ENCODE measurements at regions not wholly inside any gene's neighbourhood (a gene's known extent, or its start where the extent isn't known, plus 50 kb on each side); places are given as distances from the start of the nearest gene placed in this dataset.

DNA sequence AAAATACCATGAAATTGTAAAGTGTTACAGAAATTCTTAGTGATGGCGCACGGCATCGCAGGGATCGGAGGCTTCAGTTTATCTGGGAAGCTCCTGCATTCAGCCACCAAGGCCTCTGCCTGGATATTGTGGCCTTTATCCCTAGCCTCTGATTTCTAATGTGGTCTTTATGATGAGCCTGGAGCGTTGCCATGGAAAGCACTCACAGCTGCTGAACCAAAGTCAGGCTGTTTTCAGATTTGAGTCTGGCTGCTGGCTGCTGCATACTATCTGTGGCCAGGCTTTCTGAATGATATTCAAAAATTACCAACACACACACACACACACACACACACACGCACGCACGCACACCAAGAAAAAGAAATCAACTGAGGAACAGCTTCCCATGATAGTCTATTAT is 101.1 kb upstream of the ZNF366 start:
- no peak overlapping the region for H3K4me3 ChIP-seq

GRCh38 chr5:72607381-72607780 is 100.2 kb upstream of the ZNF366 start:
- Histone ChIP-seq H3K9me3 (no peaks in the 10 kb centered on the region), H3K27me3 (no peaks in the 10 kb centered on the region), H3K27ac (no peak overlapping the region), H3K4me3 (no peak overlapping the region), H3K4me1 (peaks cover 0 to 13% of the 10 kb centered on the region in 2 donors), H3K36me3 (no peaks in the 10 kb centered on the region)
- no peak for DNase-seq (ENCODE audit: low spot score)
- no peak for TF ChIP-seq CTCF (IDR thresholded peaks at IDR 0.05)

More for the DNA sequence above, 101.1 kb upstream of the ZNF366 start:
- H3K9me3 ChIP-seq: no peaks in the 10 kb centered on the region
- no peak for TF ChIP-seq CTCF (IDR thresholded peaks at IDR 0.05)
- H3K36me3 ChIP-seq: no peaks in the 10 kb centered on the region
- H3K4me1 ChIP-seq: peaks cover 0 to 13% of the 10 kb centered on the region in 2 donors
- no peak overlapping the region for H3K27ac ChIP-seq
- DNase-seq (ENCODE audit: low spot score): no peak
- no peaks in the 10 kb centered on the region for H3K27me3 ChIP-seq

DNA sequence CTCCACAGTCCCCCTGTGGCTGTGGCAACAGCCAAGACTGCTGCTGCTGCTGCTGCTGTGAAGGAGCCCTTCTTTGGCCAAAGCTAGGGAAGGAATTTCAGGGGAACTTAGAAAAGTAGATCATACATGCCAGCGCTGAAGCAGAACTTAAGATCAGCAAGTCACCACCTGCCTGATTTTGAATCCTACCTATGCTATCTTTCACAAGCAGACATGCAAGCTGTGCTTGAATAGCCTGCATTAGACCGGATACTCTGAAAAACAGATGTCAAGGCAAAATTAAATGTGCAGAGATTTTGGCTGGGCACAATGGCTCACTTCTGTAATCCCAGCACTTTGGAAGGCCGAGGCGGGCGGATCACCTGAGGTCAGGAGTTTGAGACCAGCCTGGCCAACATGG is 99.3 kb upstream of the ZNF366 start:
- Histone ChIP-seq H3K27me3 (no peaks in the 10 kb centered on the region), H3K27ac (no peak overlapping the region), H3K36me3 (no peaks in the 10 kb centered on the region), H3K9me3 (no peaks in the 10 kb centered on the region), H3K4me1 (peaks cover 0 to 13% of the 10 kb centered on the region in 2 donors), H3K4me3 (no peak overlapping the region)
- DNase-seq (ENCODE audit: low spot score): no peak
- TF ChIP-seq CTCF (IDR thresholded peaks at IDR 0.05): no peak

DNA sequence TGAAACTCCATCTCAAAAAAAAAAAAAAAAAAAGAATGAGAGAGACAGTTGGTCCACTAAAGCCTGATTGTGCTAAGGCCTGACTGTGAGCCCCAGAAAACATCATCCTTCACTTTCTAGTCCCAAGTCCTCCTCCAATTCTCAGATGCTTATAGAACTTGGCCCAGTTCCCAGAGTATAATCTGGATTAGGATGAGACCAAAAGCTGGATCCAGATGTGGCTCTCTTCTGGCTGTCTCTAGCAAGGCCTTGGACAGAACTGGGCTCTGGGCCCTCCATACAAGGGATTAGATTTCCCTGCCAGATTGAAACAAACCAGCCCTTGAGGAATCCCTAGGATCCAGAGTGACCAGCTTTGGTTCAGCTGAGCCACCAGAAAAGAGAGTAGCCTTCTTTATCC is 98.4 kb upstream of the ZNF366 start:
- Histone ChIP-seq H3K9me3 (no peaks in the 10 kb centered on the region), H3K4me3 (no peak overlapping the region), H3K36me3 (no peaks in the 10 kb centered on the region), H3K27ac (no peak overlapping the region), H3K27me3 (no peaks in the 10 kb centered on the region), H3K4me1 (peaks cover 0 to 5% of the 10 kb centered on the region in 2 donors)
- TF ChIP-seq CTCF (IDR thresholded peaks at IDR 0.05): no peak
- no peak for DNase-seq (ENCODE audit: low spot score)

GRCh38 chr5:72604798-72605154 is 97.6 kb upstream of the ZNF366 start:
- no peaks in the 10 kb centered on the region for H3K27me3 ChIP-seq
- no peaks in the 10 kb centered on the region for H3K36me3 ChIP-seq
- peaks cover 0 to 9% of the 10 kb centered on the region in 2 donors for H3K4me1 ChIP-seq
- H3K9me3 ChIP-seq: no peaks in the 10 kb centered on the region
- no peak for TF ChIP-seq CTCF (IDR thresholded peaks at IDR 0.05)
- H3K27ac ChIP-seq: no peak overlapping the region
- no peak overlapping the region for H3K4me3 ChIP-seq
- DNase-seq (ENCODE audit: low spot score): no peak

- no peak for TF ChIP-seq CTCF (IDR thresholded peaks at IDR 0.05)
- no peak for DNase-seq (ENCODE audit: low spot score)
- H3K4me3 ChIP-seq: no peak overlapping the region
- peaks cover 0 to 12% of the 10 kb centered on the region in 2 donors for H3K4me1 ChIP-seq
- no peaks in the 10 kb centered on the region for H3K27me3 ChIP-seq
- H3K9me3 ChIP-seq: peaks cover 0 to 1% of the 10 kb centered on the region in 2 donors
- no peak overlapping the region for H3K27ac ChIP-seq
- no peaks in the 10 kb centered on the region for H3K36me3 ChIP-seq
Observed at GRCh38 chr5:72604111-72604797, 97.0 kb upstream of the ZNF366 start.
